ENCODE measurements at regions not wholly inside any gene's neighbourhood (a gene's known extent, or its start where the extent isn't known, plus 50 kb on each side); places are given as distances from the start of the nearest gene placed in this dataset.

DNA sequence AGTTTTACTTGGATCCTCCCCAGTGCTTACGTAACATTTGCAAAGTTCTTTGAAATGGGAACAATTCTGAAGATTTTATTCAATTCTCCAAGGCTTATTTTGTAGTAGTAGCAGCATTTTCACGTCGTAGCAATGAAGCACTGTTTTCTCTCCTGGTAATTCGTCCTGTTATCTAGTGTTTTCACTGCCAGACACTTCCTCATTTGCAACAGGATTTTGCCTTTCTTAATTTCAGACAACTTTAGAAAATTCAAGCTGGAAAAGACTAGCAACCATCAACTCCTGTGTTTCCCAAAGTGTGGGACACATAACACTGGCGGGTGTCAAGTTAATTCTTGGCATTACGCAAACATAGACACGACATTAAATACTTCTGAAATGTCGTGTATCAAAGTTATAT is 131.6 kb downstream of the CHD9NB start:
- H2AFZ ChIP-seq (ENCODE audit: low read length) = no peak overlapping the region
- H3K9me3 ChIP-seq (ENCODE audit: insufficient read depth, low read depth, low read length) = no peaks in the 10 kb centered on the region
- no peaks in the 10 kb centered on the region for H4K20me1 ChIP-seq (ENCODE audit: insufficient read depth, low read length, poor library complexity, severe bottlenecking)
- H3K79me2 ChIP-seq (ENCODE audit: insufficient read depth, low read length) = no peaks in the 10 kb centered on the region
- no peaks in the 10 kb centered on the region for H3K27me3 ChIP-seq (ENCODE audit: insufficient read depth, low read length, poor library complexity, severe bottlenecking)
- H3K4me3 ChIP-seq (ENCODE audit: low read length, poor library complexity, severe bottlenecking) = no peak overlapping the region
- no peaks in the 10 kb centered on the region for H3K36me3 ChIP-seq (ENCODE audit: insufficient read depth, low read length)
- H3K4me1 ChIP-seq (ENCODE audit: insufficient read depth, low read length, poor library complexity, severe bottlenecking) = no peaks in the 10 kb centered on the region
- H3K4me2 ChIP-seq (ENCODE audit: low read depth, low read length, poor library complexity, severe bottlenecking) = no peak overlapping the region
- no peaks in the 10 kb centered on the region for H3F3A ChIP-seq (ENCODE audit: low read depth)
- H3K9me2 ChIP-seq (replicated peaks; ENCODE audit: low read depth, low read length) = no peaks in the 10 kb centered on the region
- TF ChIP-seq EZH2phosphoT487 (IDR thresholded peaks at IDR 0.05; ENCODE audit: borderline replicate concordance) = no peak
- TF ChIP-seq, protein P1, sequence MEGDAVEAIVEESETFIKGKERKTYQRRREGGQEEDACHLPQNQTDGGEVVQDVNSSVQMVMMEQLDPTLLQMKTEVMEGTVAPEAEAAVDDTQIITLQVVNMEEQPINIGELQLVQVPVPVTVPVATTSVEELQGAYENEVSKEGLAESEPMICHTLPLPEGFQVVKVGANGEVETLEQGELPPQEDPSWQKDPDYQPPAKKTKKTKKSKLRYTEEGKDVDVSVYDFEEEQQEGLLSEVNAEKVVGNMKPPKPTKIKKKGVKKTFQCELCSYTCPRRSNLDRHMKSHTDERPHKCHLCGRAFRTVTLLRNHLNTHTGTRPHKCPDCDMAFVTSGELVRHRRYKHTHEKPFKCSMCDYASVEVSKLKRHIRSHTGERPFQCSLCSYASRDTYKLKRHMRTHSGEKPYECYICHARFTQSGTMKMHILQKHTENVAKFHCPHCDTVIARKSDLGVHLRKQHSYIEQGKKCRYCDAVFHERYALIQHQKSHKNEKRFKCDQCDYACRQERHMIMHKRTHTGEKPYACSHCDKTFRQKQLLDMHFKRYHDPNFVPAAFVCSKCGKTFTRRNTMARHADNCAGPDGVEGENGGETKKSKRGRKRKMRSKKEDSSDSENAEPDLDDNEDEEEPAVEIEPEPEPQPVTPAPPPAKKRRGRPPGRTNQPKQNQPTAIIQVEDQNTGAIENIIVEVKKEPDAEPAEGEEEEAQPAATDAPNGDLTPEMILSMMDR (conservative IDR thresholded peaks at IDR 0.05; ENCODE audit: low read length) = no peak
- H3K9ac ChIP-seq (ENCODE audit: low read depth, low read length, poor library complexity, severe bottlenecking) = no peak overlapping the region

GRCh38 chr16:52920331-52920730 is 132.4 kb downstream of the CHD9NB start:
- Histone ChIP-seq H3K9me3 (ENCODE audit: insufficient read depth, low read depth, low read length) (no peaks in the 10 kb centered on the region), H3K27me3 (ENCODE audit: insufficient read depth, low read length, poor library complexity, severe bottlenecking) (no peaks in the 10 kb centered on the region), H4K20me1 (ENCODE audit: insufficient read depth, low read length, poor library complexity, severe bottlenecking) (no peaks in the 10 kb centered on the region), H3K4me2 (ENCODE audit: low read depth, low read length, poor library complexity, severe bottlenecking) (no peak overlapping the region), H3K9me2 (replicated peaks; ENCODE audit: low read depth, low read length) (no peaks in the 10 kb centered on the region), H3K9ac (ENCODE audit: low read depth, low read length, poor library complexity, severe bottlenecking) (no peak overlapping the region), H3K4me3 (ENCODE audit: low read length, poor library complexity, severe bottlenecking) (no peak overlapping the region), H3K36me3 (ENCODE audit: insufficient read depth, low read length) (no peaks in the 10 kb centered on the region), H3K4me1 (ENCODE audit: insufficient read depth, low read length, poor library complexity, severe bottlenecking) (no peaks in the 10 kb centered on the region), H2AFZ (ENCODE audit: low read length) (no peak overlapping the region), H3F3A (ENCODE audit: low read depth) (no peaks in the 10 kb centered on the region), H3K79me2 (ENCODE audit: insufficient read depth, low read length) (no peaks in the 10 kb centered on the region)
- TF ChIP-seq EZH2phosphoT487 (IDR thresholded peaks at IDR 0.05; ENCODE audit: borderline replicate concordance) = no peak
- TF ChIP-seq, protein P1 (conservative IDR thresholded peaks at IDR 0.05; ENCODE audit: low read length) = no peak

DNA sequence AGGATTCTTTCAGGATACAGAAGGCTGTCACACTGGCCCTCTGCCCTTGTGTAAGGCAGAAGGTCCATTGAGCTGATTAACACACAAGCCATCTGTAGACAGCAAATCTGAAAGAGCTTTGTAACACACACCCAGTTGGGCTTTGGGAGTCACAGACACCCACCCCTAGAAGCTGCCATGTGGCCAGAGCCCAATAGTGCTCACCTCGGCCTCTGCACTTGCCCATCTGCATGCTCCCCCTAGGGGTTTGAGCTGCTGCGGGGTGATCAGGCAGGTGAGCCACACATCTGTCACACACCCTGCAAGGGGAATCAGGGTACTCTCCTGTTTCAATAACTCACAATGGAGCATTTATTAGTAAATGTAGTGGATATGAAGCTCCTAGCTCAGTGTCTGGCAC is 138.3 kb downstream of the CHD9NB start:
- H3K4me3 ChIP-seq (ENCODE audit: low read length, poor library complexity, severe bottlenecking) = no peak overlapping the region
- TF ChIP-seq, protein P1 (conservative IDR thresholded peaks at IDR 0.05; ENCODE audit: low read length) = peak; percentile 9; the same call in 1 of the 2 replicates
- TF ChIP-seq EZH2phosphoT487 (IDR thresholded peaks at IDR 0.05; ENCODE audit: borderline replicate concordance) = no peak
- no peaks in the 10 kb centered on the region for H3K36me3 ChIP-seq (ENCODE audit: insufficient read depth, low read length)
- no peaks in the 10 kb centered on the region for H3K9me2 ChIP-seq (replicated peaks; ENCODE audit: low read depth, low read length)
- H2AFZ ChIP-seq (ENCODE audit: low read length) = no peak overlapping the region
- H3K4me2 ChIP-seq (ENCODE audit: low read depth, low read length, poor library complexity, severe bottlenecking) = no peak overlapping the region
- H3K4me1 ChIP-seq (ENCODE audit: insufficient read depth, low read length, poor library complexity, severe bottlenecking) = no peaks in the 10 kb centered on the region
- H3K27me3 ChIP-seq (ENCODE audit: insufficient read depth, low read length, poor library complexity, severe bottlenecking) = no peaks in the 10 kb centered on the region
- no peaks in the 10 kb centered on the region for H3F3A ChIP-seq (ENCODE audit: low read depth)
- no peaks in the 10 kb centered on the region for H3K9me3 ChIP-seq (ENCODE audit: insufficient read depth, low read depth, low read length)
- no peaks in the 10 kb centered on the region for H4K20me1 ChIP-seq (ENCODE audit: insufficient read depth, low read length, poor library complexity, severe bottlenecking)
- H3K79me2 ChIP-seq (ENCODE audit: insufficient read depth, low read length) = no peaks in the 10 kb centered on the region
- H3K9ac ChIP-seq (ENCODE audit: low read depth, low read length, poor library complexity, severe bottlenecking) = no peak overlapping the region

Data from Loucy (cell line).